Ovary (tissue), 7 donors: ENCODE measurements at regions not wholly inside any gene's neighbourhood (a gene's known extent, or its start where the extent isn't known, plus 50 kb on each side); places are given as distances from the start of the nearest gene placed in this dataset.

Source experiments
- DNase-seq, 5 donors: peaks; one replicate each; pipeline ENCODE4 v3.0.0-alpha.2; 2019 to 2020
- H3K27ac ChIP-seq, 2 donors: fragments of 200-600 bp; one replicate each; pipeline versions ENCODE4 v1.5.1 to v1.8.0; 2019 to 2022
- H3K27me3 ChIP-seq: fragments of 200-600 bp; one replicate; pipeline ENCODE4 v1.8.0; 2022
- H3K36me3 ChIP-seq: fragments of 200-600 bp; sonication (generic); one replicate; pipeline ENCODE4 v1.5.1; 2019
- H3K4me1 ChIP-seq: one replicate; pipeline ENCODE4 v1.8.1; 2013; ENCODE audit warnings: mild to moderate bottlenecking, moderate library complexity; ENCODE audit not compliant: insufficient read depth
- H3K4me3 ChIP-seq: fragments of 200-600 bp; sonication (generic); one replicate; pipeline ENCODE4 v1.5.1; 2017
- H3K9me3 ChIP-seq, 2 donors: fragments of 200-600 bp in 1 of 2; sonication (generic) in 1 of 2; one replicate each; pipeline versions ENCODE4 v1.5.1 to v1.8.1; 2013 to 2019; ENCODE audit warnings: mild to moderate bottlenecking in 1 of 2, moderate library complexity in 1 of 2
- EP300 ChIP-seq: sonication (generic); formaldehyde crosslinking; IDR thresholded peaks from one replicate; pipeline ENCODE4 v1.6.1; 2017; ENCODE audit warnings: antibody characterized with exemption
- POLR2A ChIP-seq: fragments of 450-650 bp; IDR thresholded peaks from one replicate; pipeline ENCODE4 v1.6.1; 2017; ENCODE audit warnings: antibody characterized with exemption, mild to moderate bottlenecking, moderate library complexity
- WGBS, 3 donors: extraction: QIAGEN DNeasy Blood & Tissue Kit in 1 of 3; methylation state at CpG; one replicate each; pipeline versions ENCODE4 v1.1.5 to v1.1.7; 2013 to 2017; 5-methylcytosine and 5-hydroxymethylcytosine counted together
- intact Hi-C, 4 donors: fragments of 100-400 bp; cut with DNase I; formaldehyde crosslinking; loops; one replicate each; pipeline versions ENCODE4 v1.11.0 to v1.15.1; 2022 to 2023
- TF ChIP-seq, protein P1 (sequence below), 3 donors: fragments of 450-650 bp in 2 of 3; fragments of 200-600 bp in 1 of 3; IDR thresholded peaks; one replicate each; pipeline versions ENCODE4 v1.5.1 to v1.8.0; 2016 to 2022; ENCODE audit warnings: antibody characterized with exemption in 3 of 3, mild to moderate bottlenecking in 1 of 3
- donor health status: DM: no; HTN: no; CAD: no; lungs with moderate emphysema.
- donor health status: DM: no; HTN: no; CAD: no.
- donor health status: Bipolar disorder and iron deficiency.
- donor health status: DM: no; HTN: no; CAD: no.
- donor health status: DM: yes; HTN: yes; CAD: no.

DNA sequence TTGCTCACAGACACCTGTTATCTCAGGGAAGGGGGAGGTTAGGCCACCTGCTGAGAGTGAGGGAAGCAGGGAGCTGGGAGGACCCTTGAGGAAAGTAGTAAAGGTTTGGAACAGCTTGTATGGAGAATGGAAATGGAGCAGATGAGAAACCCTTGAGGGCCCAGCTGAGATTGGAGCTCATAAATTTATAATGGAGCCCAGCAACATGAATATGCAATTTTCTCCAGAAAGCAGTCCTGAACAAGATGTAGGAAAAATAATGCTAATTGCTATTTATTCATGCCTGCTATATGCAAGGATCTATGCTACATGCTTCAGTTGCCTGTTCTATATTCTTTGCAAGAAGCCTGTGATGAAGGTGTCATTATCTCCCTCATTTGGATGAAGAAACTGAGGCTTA, 67.5 kb upstream of the LEF1 start:
- no peaks in the 10 kb centered on the region for H3K4me1 ChIP-seq
- H3K36me3 ChIP-seq = no peaks in the 10 kb centered on the region
- H3K9me3 ChIP-seq = no peaks in the 10 kb centered on the region
- H3K4me3 ChIP-seq = no peak overlapping the region
- intact Hi-C loops = no loop called here
- TF ChIP-seq POLR2A (no peak), EP300 (no peak)
- TF ChIP-seq, protein P1, sequence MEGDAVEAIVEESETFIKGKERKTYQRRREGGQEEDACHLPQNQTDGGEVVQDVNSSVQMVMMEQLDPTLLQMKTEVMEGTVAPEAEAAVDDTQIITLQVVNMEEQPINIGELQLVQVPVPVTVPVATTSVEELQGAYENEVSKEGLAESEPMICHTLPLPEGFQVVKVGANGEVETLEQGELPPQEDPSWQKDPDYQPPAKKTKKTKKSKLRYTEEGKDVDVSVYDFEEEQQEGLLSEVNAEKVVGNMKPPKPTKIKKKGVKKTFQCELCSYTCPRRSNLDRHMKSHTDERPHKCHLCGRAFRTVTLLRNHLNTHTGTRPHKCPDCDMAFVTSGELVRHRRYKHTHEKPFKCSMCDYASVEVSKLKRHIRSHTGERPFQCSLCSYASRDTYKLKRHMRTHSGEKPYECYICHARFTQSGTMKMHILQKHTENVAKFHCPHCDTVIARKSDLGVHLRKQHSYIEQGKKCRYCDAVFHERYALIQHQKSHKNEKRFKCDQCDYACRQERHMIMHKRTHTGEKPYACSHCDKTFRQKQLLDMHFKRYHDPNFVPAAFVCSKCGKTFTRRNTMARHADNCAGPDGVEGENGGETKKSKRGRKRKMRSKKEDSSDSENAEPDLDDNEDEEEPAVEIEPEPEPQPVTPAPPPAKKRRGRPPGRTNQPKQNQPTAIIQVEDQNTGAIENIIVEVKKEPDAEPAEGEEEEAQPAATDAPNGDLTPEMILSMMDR (IDR thresholded peaks at IDR 0.05) = no peak
- H3K27ac ChIP-seq = no peak overlapping the region
- no peak for DNase-seq
- no peaks in the 10 kb centered on the region for H3K27me3 ChIP-seq

- no peak for DNase-seq
- 77 to 81% (median 80%) methylated on average over 4 of the region's 4 CpGs for WGBS, 3 donors
- Histone ChIP-seq H3K4me1 (no peaks in the 10 kb centered on the region), H3K27ac (no peak overlapping the region), H3K4me3 (no peak overlapping the region), H3K27me3 (no peaks in the 10 kb centered on the region), H3K9me3 (no peaks in the 10 kb centered on the region), H3K36me3 (no peaks in the 10 kb centered on the region)
- intact Hi-C loops = no loop called here
- TF ChIP-seq, protein P1 (IDR thresholded peaks at IDR 0.05) = no peak
- no peak for TF ChIP-seq POLR2A
- no peak for TF ChIP-seq EP300
Observed at GRCh38 chr4:108227923-108228322, 59.2 kb upstream of the LEF1 start.

DNA sequence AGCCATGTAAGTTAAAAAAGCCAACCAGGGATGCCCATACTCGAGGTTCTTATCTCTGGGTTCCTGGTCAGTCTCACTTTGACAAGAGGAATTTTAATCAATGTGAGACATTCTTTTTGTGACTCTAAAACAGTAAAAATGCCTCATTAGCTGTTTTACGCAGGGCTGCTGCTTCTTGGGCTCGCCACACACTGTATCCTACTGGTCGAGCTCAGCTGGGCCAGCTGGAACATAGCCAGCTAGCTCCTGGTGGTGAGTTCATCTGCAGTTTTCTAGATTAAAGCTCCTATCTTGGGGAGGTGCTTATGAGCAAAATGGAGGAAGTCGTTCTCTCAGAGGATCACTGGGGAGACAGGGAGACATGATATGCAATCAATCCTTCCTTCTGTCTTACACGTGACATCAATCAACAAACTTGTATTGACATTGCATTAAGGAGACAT, 55.9 kb upstream of the LEF1 start:
- Histone ChIP-seq H3K36me3 (no peaks in the 10 kb centered on the region), H3K4me3 (no peak overlapping the region), H3K9me3 (no peaks in the 10 kb centered on the region), H3K27ac (no peak overlapping the region), H3K27me3 (no peaks in the 10 kb centered on the region), H3K4me1 (no peaks in the 10 kb centered on the region)
- DNase-seq = peak in 1 of 5 donors; percentile 36
- TF ChIP-seq, protein P1 (IDR thresholded peaks at IDR 0.05) = no peak
- TF ChIP-seq POLR2A (no peak), EP300 (no peak)
- intact Hi-C loops = no loop called here
- 17 to 18% (median 18%) methylated on average over 6 of the region's 6 CpGs for WGBS, 3 donors

GRCh38 chr4:108223313-108223712, 54.6 kb upstream of the LEF1 start:
- TF ChIP-seq EP300 = no peak
- TF ChIP-seq POLR2A = no peak
- TF ChIP-seq, protein P1 (IDR thresholded peaks at IDR 0.05) = no peak
- no peak overlapping the region for H3K4me3 ChIP-seq
- H3K36me3 ChIP-seq = no peaks in the 10 kb centered on the region
- no peaks in the 10 kb centered on the region for H3K9me3 ChIP-seq
- no peaks in the 10 kb centered on the region for H3K27me3 ChIP-seq
- DNase-seq = no peak
- intact Hi-C loops = no loop called here
- H3K4me1 ChIP-seq = no peaks in the 10 kb centered on the region
- H3K27ac ChIP-seq = no peak overlapping the region

GRCh38 chr4:108219998-108220397, 51.3 kb upstream of the LEF1 start:
- no peaks in the 10 kb centered on the region for H3K36me3 ChIP-seq
- H3K9me3 ChIP-seq = no peaks in the 10 kb centered on the region
- no peak for DNase-seq
- intact Hi-C loops = no loop called here
- 90 to 94% (median 91%) methylated on average over 5 of the region's 5 CpGs for WGBS, 3 donors
- no peak overlapping the region for H3K4me3 ChIP-seq
- no peak for TF ChIP-seq EP300
- no peak overlapping the region for H3K27ac ChIP-seq
- H3K27me3 ChIP-seq = no peaks in the 10 kb centered on the region
- no peaks in the 10 kb centered on the region for H3K4me1 ChIP-seq
